IMR-90 (cell line): ENCODE measurements at regions not wholly inside any gene's neighbourhood (a gene's known extent, or its start where the extent isn't known, plus 50 kb on each side); places are given as distances from the start of the nearest gene placed in this dataset.

ENCODE experiments used
- ATAC-seq: fragments of 200-7000 bp; cut with Tn5 transposase; 2 replicates; pipeline ENCODE4 v1.9.1; 2020; ENCODE audit warnings: low read depth, mild to moderate bottlenecking, moderate library complexity
- BruUV-seq: library from RNA; stranded (reverse); fragments of 400-500 nt; replicated peaks from 2 replicates; lab custom pipeline; 2021; lab: Mats Ljungman, UMichigan
- CTCF ChIA-PET: fragments of 300-600 bp; formaldehyde crosslinking; extraction: SDS; loops from one replicate; lab custom pipeline; 2021; ENCODE audit warnings: antibody characterized with exemption; lab: Yijun Ruan, JAX
- POLR2A ChIA-PET: fragments of 300-600 bp; sonication (Branson Sonifier 250); formaldehyde crosslinking; loops from one replicate; lab custom pipeline; 2022; ENCODE audit warnings: antibody characterized with exemption; ENCODE audit not compliant: unreplicated experiment; lab: Charles Lee
- DNase-seq: peaks from one replicate; pipeline ENCODE4 v3.0.0; 2013
- H2AFZ ChIP-seq: replicated peaks from 2 replicates; pipeline ENCODE3; 2013; ENCODE audit warnings: low read length, mild to moderate bottlenecking; ENCODE audit not compliant: poor library complexity
- H2AK5ac ChIP-seq: 2 replicates; pipeline ENCODE4 v1.6.1; 2013; ENCODE audit warnings: low read depth, low read length, inconsistent platforms
- H2AK9ac ChIP-seq: replicated peaks from 2 replicates; pipeline ENCODE3; 2013; ENCODE audit warnings: mild to moderate bottlenecking, low read depth, low read length, moderate library complexity; ENCODE audit not compliant: poor library complexity
- H2BK120ac ChIP-seq: 2 replicates; pipeline ENCODE4 v1.6.1; 2013; ENCODE audit warnings: low read depth, low read length, inconsistent platforms
- H2BK15ac ChIP-seq: 3 replicates; pipeline ENCODE4 v1.6.1; 2013; ENCODE audit warnings: low read depth, low read length, inconsistent platforms
- H2BK20ac ChIP-seq: 2 replicates; pipeline ENCODE4 v1.6.1; 2013; ENCODE audit warnings: low read depth, mild to moderate bottlenecking, inconsistent platforms, low read length, moderate library complexity
- H2BK5ac ChIP-seq: 2 replicates; pipeline ENCODE4 v1.6.1; 2013; ENCODE audit warnings: mild to moderate bottlenecking, low read depth, low read length, inconsistent platforms; ENCODE audit not compliant: poor library complexity, severe bottlenecking
- H3K14ac ChIP-seq: replicated peaks from 2 replicates; pipeline ENCODE4 v1.6.1; 2013; ENCODE audit warnings: low read depth, low read length, inconsistent platforms
- H3K18ac ChIP-seq: 2 replicates; pipeline ENCODE4 v1.6.1; 2013; ENCODE audit warnings: low read depth, low read length, control low read depth
- H3K23ac ChIP-seq: 2 replicates; pipeline ENCODE4 v1.6.1; 2013; ENCODE audit warnings: low read depth, low read length, inconsistent platforms
- H3K27ac ChIP-seq: 2 replicates; pipeline ENCODE4 v1.5.1; 2013; ENCODE audit warnings: mild to moderate bottlenecking, control low read depth, low read length; ENCODE audit not compliant: insufficient read depth
- H3K27me3 ChIP-seq: 2 replicates; pipeline ENCODE4 v1.6.1; 2013; ENCODE audit warnings: low read length; ENCODE audit not compliant: control insufficient read depth, insufficient read depth
- H3K36me3 ChIP-seq: 2 replicates; pipeline ENCODE4 v1.6.1; 2013; ENCODE audit warnings: low read length, mixed read lengths; ENCODE audit not compliant: control insufficient read depth, insufficient read depth
- H3K4ac ChIP-seq: 2 replicates; pipeline ENCODE4 v1.6.1; 2013; ENCODE audit warnings: low read depth, low read length, inconsistent platforms
- H3K4me1 ChIP-seq: 2 replicates; pipeline ENCODE4 v1.6.1; 2013; ENCODE audit warnings: low read length, mixed read lengths; ENCODE audit not compliant: control insufficient read depth, insufficient read depth
- H3K4me2 ChIP-seq: 2 replicates; pipeline ENCODE4 v1.6.1; 2013; ENCODE audit warnings: low read depth, mild to moderate bottlenecking, control low read depth, low read length, moderate library complexity
- H3K4me3 ChIP-seq: 2 replicates; pipeline ENCODE4 v1.5.1; 2013; ENCODE audit warnings: low read depth, mild to moderate bottlenecking, control low read depth, low read length, moderate library complexity; ENCODE audit not compliant: insufficient read depth
- H3K56ac ChIP-seq: 2 replicates; pipeline ENCODE4 v1.6.1; 2013; ENCODE audit warnings: low read length, inconsistent platforms; ENCODE audit not compliant: insufficient read depth; ENCODE audit errors: extremely low read depth
- H3K79me1 ChIP-seq, 2 experiments: 2 replicates each; pipeline ENCODE4 v1.6.1; 2013; ENCODE audit warnings: low read length in 2 of 2, inconsistent platforms in 1 of 2, low read depth in 1 of 2
- H3K9ac ChIP-seq: 2 replicates; pipeline ENCODE4 v1.6.1; 2013; ENCODE audit warnings: low read depth, low read length, control low read depth
- H3K9me1 ChIP-seq: 2 replicates; pipeline ENCODE4 v1.6.1; 2013; ENCODE audit warnings: low read length, inconsistent platforms; ENCODE audit not compliant: insufficient read depth
- H3K9me3 ChIP-seq: 2 replicates; pipeline ENCODE4 v1.6.1; 2013; ENCODE audit warnings: low read length; ENCODE audit not compliant: control insufficient read depth, insufficient read depth
- H4K20me1 ChIP-seq: 2 replicates; pipeline ENCODE4 v1.6.1; 2013; ENCODE audit warnings: low read length, inconsistent platforms; ENCODE audit not compliant: insufficient read depth
- H4K5ac ChIP-seq: 2 replicates; pipeline ENCODE4 v1.6.1; 2013; ENCODE audit warnings: mild to moderate bottlenecking, low read depth, low read length, control low read depth
- H4K8ac ChIP-seq, 2 experiments: 2 replicates each; pipeline ENCODE4 v1.6.1; 2013; ENCODE audit warnings: low read depth in 2 of 2, low read length in 2 of 2, control low read depth in 1 of 2, inconsistent platforms in 1 of 2
- H4K91ac ChIP-seq: 2 replicates; pipeline ENCODE4 v1.6.1; 2013; ENCODE audit warnings: low read depth, low read length, inconsistent platforms; ENCODE audit not compliant: insufficient read depth
- FOS ChIP-seq: fragments of 150-350 bp; IDR thresholded peaks from 2 replicates; pipeline ENCODE4 v1.6.1; 2016; ENCODE audit warnings: low read depth, low read length
- MXI1 ChIP-seq: IDR thresholded peaks from 2 replicates; pipeline ENCODE4 v1.6.1; 2012; ENCODE audit warnings: low read depth, mild to moderate bottlenecking, low read length, moderate library complexity, borderline replicate concordance
- RAD21 ChIP-seq: IDR thresholded peaks from 2 replicates; pipeline ENCODE4 v1.6.1; 2012; ENCODE audit warnings: low read length, improper control_type of control experiment
- SMC3 ChIP-seq: fragments of 150-350 bp; IDR thresholded peaks from 2 replicates; pipeline ENCODE4 v1.6.1; 2016; ENCODE audit warnings: low read depth, mild to moderate bottlenecking, antibody characterized with exemption, low read length, moderate library complexity
- WGBS, 2 experiments: methylation state at CpG; one replicate each; pipeline versions ENCODE4 v1.1.5 to v1.1.7; 2013; ENCODE audit warnings: missing lambda C conversion rate in 2 of 2; ENCODE audit not compliant: insufficient read length in 1 of 2; ENCODE audit errors: extremely low coverage in 2 of 2; 5-methylcytosine and 5-hydroxymethylcytosine counted together
- dilution Hi-C: fragments of 300-500 bp; cut with HindIII; formaldehyde crosslinking; loops from one replicate; pipeline ENCODE4 v1.14.3; 2018; ENCODE audit warnings: low sequenced_read_pairs; ENCODE audit not compliant: unreplicated experiment
- in situ Hi-C: fragments of 300-500 bp; cut with MboI; formaldehyde crosslinking; loops from 3 replicates; pipeline ENCODE4 v1.14.3; 2019; ENCODE audit warnings: low sequenced_read_pairs, inconsistent platforms, mixed read lengths
- intact Hi-C: fragments of 100-400 bp; cut with micrococcal nuclease; formaldehyde crosslinking; loops from 2 replicates; pipeline ENCODE4 v1.10.0; 2022

DNA sequence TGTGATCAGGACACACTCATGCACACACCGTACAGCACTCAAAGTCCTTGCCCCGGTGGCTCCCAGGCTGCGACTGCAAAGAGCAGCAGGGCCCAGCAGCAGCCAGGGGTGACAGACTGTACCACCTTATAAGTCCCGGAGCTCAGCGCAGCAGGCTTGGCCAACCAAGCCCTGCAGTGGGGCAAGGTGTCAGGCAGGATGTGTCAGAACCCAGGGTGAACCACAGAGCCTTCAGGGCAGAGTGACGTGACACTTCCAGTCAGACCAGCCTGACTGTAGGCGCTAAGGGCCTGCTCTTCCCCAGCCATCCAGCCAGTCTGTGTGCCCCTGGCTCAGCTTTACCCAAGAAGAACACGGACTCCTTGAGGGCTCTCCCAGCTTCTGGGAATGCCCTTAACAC is 204.1 kb downstream of the COPRS start:
- dilution Hi-C loops = no loop called here
- no peak overlapping the region for H2AK9ac ChIP-seq
- H3K14ac ChIP-seq = no peak overlapping the region
- WGBS, 2 experiments = 88% methylated on average over 6 of the region's 8 CpGs; no CpG with 5 or more reads in 1 of the 2 experiments
- H3K9me3 ChIP-seq = no peaks in the 10 kb centered on the region
- H2AFZ ChIP-seq = no peak overlapping the region
- no peak overlapping the region for H3K23ac ChIP-seq
- ATAC-seq (no peak), DNase-seq (peak; percentile 12)
- TF ChIP-seq MXI1 (no peak), RAD21 (no peak), SMC3 (no peak), FOS (no peak)
- no peak overlapping the region for H3K4ac ChIP-seq
- H3K79me1 ChIP-seq = no peaks in the 10 kb centered on the region
- BruUV-seq = no TSS peak
- H4K5ac ChIP-seq = no peak overlapping the region
- H2BK5ac ChIP-seq = no peak overlapping the region
- H3K27ac ChIP-seq = no peak overlapping the region
- ChIA-PET POLR2A (no interaction called here), CTCF (no interaction called here)
- H3K27me3 ChIP-seq = peaks cover 3% of the 10 kb centered on the region; the same call in 1 of the 2 replicates
- peak overlapping the region; percentile 16; the same call in 1 of the 2 replicates for H2AK5ac ChIP-seq
- no peak overlapping the region for H2BK20ac ChIP-seq
- no peak overlapping the region for H2BK120ac ChIP-seq
- no peak overlapping the region for H4K8ac ChIP-seq
- no peak overlapping the region for H3K4me3 ChIP-seq
- no peak overlapping the region for H4K91ac ChIP-seq
- H3K36me3 ChIP-seq = no peaks in the 10 kb centered on the region
- intact Hi-C loops = no loop called here
- H3K4me1 ChIP-seq = no peaks in the 10 kb centered on the region
- H3K9me1 ChIP-seq = peaks cover 3% of the 10 kb centered on the region; the same call in 1 of the 2 replicates
- in situ Hi-C loops = no loop called here
- H2BK15ac ChIP-seq = no peak overlapping the region
- H4K20me1 ChIP-seq = no peaks in the 10 kb centered on the region
- no peak overlapping the region for H3K18ac ChIP-seq
- H3K4me2 ChIP-seq = no peak overlapping the region
- no peak overlapping the region for H3K9ac ChIP-seq
- no peak overlapping the region for H3K56ac ChIP-seq
